NOMO-1 treated with DMSO at 0.1 percent for 48 hours (cell line): ENCODE measurements at regions not wholly inside any gene's neighbourhood (a gene's known extent, or its start where the extent isn't known, plus 50 kb on each side); places are given as distances from the start of the nearest gene placed in this dataset.
A peak's percentile ranks its signal among the peaks of the same experiment; 100 is the strongest.
"Not testable (repeated sequence)": the region's sequence is repeated elsewhere in the genome, so short reads cannot be mapped to it uniquely, and the experiment has no call there.

Experiments
- DNase-seq: peaks from one replicate; lab custom pipeline; 2025; ENCODE audit not compliant: unreplicated experiment; lab: John Stamatoyannopoulos, UW

DNA sequence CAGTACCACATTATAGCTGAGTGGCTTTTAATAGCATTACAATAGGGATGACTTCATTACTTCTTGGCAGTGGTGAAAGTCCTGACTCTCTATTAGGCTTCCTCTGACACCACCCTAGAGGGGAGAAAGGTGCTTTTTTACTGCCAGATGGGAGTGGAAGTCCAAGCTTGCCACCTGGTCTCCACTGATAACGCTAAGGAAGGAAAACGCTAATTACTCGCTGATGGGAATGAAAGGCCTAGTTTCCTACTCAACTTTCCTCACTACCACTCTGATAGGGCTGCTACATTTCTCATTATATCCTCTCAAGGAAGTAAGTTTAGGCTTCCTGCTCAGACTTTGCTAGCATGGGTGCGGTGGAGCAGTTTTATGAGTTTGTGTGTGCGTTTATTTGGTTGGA lies 62.3 kb upstream of the PAGE3 start:
- no peak for DNase-seq

DNA sequence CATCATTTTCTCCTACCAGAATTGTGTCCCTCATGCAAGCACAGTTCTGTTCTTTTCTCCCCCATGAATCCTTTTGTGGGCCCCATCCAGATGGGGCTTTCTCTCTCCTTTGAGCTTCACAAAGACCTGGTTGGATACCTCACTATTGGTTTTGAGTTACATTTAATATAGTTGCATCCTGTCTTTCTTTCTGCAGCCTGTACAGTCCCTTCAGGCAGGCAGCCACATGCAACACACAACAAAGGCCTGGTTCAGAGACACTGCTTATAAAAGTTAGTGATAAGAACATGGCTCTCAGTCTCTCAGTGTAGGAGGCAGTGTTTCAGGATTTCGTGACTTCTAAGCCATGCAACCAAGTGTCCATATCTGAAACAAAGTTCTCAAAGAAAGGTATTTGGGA lies 70.6 kb upstream of the PAGE3 start:
- no peak for DNase-seq

DNA sequence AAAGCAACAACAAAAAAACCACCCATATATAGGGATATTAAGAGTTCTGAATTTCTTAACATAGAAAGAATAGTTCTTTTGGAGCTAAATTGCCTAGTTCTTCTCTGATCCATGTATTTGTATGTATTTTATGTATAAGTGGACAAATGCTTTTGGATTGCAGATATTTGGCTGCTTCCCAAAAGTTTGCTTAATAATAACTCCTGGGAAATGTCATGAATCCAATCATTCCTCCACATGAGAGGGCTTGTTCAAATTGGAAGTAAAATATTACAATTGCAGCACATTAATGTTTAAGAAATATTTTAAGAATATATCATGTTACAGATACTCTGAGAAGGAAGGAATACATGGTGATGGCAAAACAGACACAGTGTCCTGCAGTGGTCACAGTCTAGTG lies 71.5 kb upstream of the PAGE3 start:
- no peak for DNase-seq

DNA sequence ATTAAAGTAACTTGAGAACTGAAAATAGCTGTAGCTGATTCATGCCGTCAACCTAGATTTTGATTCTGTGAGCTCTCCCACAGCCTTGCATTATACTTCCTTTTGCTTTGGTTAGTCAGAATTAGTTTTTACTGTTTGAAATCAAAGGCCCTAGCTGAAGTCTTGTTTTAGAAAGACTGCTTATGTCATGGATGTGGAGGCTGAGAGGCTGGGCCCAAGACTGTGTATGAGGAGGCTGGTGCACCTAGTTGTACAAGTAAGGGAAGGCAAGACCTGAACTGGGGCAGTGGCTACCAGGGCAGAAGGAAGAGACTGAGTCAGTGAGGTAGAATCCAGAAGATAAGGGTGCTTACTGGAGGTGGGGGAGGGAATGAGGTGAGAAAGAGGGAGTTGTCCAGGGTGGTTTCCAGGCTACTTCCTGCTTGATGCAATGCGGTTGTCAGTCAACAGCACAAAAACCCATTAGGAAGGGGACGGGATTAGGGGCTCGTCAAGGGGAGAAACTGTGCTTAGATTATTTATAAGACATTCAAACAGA lies 76.2 kb upstream of the PAGE3 start:
- no peak for DNase-seq

DNA sequence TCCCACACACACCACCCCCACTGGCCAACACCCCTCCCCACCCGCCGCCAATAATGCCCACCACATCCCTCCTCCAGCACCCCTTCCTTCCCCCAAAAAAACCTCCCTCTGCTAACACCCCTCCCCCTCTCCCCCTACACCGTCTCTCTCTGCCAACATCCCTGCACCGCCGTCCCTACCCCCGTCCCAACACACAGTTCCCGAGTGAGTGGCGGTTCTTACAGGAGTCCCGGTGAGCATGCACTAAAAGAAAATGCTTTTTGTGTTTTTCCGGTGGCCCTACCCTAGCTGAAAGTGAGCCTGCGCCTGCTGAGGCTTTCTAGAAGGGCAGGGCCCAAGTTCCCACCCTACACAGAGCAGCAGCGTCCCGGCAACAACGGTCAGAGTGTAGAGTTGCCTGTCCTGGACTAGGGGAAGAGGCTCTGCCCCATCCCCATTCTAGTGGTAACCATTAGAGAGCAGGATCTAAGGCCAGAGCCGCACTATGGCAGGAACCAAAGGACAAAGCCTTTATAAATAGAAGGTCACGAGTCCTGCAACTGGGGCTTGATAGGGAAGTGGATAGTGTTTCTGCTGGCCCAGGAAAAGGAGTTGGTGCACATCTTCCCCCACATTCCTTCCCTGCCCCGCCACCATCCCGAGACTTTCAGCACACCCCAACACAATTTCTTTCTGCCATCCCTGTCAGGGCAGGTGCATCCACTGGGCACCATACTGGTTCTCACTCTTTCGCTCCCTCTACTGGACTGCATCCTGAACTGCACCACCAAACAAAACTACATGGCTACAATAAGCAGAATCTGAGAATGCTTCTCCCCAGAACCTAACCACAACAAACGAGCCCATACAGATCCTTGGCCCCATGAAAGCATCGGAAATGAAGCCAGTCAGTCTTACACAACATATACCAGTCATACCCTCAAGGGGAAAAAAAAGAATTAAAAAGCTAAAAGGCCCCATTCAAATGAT lies 78.1 kb upstream of the PAGE3 start:
- DNase-seq, result peak; percentile 1

DNA sequence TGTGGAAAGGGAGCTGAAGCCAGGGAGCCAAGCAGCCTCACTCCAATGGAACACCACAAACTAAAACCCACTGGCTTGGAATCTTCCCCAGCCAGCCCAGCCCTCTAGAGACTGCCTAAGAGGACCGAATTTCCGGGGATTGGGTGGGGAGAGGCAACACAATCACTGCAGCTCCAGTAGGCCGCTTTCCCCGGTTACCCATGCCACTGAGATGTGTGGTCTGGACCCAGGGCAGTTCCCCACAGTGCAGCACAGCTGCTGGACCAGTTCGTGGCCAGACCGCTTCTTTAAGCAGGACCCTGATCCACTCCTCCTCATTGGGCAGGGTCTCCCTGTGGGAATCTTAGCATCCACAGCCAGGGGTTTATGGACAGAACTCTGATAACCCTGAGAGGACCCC lies 91.9 kb upstream of the PAGE3 start:
- no peak for DNase-seq

DNA sequence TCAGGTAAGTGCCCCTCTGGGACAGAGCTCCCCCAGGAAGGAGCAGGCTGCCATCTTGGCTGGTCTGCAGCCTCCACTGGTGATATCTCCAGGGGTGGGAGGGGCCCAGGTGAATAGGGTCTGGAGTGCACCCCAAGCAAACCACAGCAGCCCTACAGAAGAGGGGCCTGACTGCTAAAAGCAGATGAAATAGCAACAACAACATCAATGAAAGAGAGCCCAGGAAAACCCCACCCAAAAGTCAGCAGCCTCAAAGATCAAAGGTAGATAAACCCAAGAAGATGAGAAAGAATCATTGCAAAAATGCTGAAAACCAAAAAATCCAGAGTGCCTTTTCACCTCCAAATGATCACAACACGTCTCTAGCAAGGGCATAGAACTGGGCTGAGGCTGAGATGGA lies 92.5 kb upstream of the PAGE3 start:
- DNase-seq, result no peak

DNA sequence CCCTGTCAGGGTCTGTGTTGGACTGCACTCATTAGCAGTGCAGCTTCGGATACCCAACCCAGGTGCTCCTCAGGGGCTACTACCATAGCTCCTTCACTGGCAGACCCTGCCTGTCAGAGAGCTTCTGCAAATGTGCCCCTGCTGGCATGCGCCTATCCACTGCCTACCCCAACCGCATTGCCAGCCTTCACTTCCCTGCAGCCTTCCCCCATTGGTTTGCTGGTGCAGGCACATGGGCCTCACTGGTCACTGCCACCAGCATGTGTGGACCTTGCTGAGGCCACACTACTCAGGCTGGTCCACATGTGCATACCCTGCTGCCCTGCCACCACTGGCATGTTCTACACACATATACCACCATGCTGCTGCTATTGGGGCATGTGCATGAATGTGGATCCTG lies 72.5 kb upstream of the MAGEH1 start:
- no peak for DNase-seq

DNA sequence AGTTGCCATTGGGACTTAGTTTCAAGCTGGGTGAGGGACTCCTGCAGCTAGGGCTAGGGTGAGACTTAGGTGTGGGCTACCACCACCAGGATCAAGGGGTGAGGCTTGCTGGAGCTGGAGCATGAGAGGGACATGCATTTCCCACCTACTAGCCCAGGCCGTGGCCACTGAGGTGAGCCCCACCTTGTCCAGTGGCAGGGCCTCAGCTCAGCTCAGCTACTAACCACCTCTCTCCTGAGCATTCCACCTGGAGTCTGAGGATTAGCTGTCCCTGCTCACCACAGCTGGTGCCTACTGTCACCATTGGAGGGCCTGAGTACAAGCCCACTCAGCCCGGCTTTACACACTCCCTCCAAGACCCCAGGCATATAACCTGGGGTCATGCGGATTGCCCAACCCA lies 62.6 kb upstream of the MAGEH1 start:
- DNase-seq, result no peak

DNA sequence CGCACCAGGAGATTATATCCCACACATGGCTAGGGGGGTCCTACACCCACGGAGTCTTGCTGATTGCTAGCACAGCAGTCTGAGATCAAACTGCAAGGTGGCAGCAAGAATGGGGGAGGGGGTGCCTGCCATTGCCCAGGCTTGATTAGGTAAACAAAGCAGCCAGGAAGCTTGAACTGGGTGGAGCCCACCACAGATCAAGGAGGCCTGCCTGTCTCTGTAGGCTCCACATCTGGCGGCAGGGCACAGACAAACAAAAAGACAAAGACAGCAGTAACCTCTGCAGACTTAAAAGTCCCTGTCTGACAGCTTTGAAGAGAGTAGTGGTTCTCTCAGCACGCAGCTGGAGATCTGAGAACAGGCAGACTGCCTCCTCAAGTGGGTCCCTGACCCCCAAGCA lies 55.1 kb upstream of the MAGEH1 start:
- not testable (repeated sequence) for DNase-seq
